Mesendoderm (in vitro differentiated cells): ENCODE measurements at regions not wholly inside any gene's neighbourhood (a gene's known extent, or its start where the extent isn't known, plus 50 kb on each side); places are given as distances from the start of the nearest gene placed in this dataset.
"Not testable (repeated sequence)": the region's sequence is repeated elsewhere in the genome, so short reads cannot be mapped to it uniquely, and the experiment has no call there.

Source experiments
- DNase-seq: peaks from one replicate; pipeline ENCODE4 v3.0.0; 2013
- H2AK5ac ChIP-seq: 2 replicates; pipeline ENCODE4 v1.6.1; 2013; ENCODE audit warnings: low read length, inconsistent platforms
- H2BK120ac ChIP-seq: 2 replicates; pipeline ENCODE4 v1.6.1; 2013; ENCODE audit warnings: low read depth, mild to moderate bottlenecking, low read length, moderate library complexity, mixed read lengths
- H2BK15ac ChIP-seq: replicated peaks from 2 replicates; pipeline ENCODE4 v1.6.1; 2013; ENCODE audit warnings: low read depth, mild to moderate bottlenecking, moderate library complexity
- H2BK5ac ChIP-seq: 2 replicates; pipeline ENCODE4 v1.6.1; 2013; ENCODE audit warnings: low read length, inconsistent platforms
- H3K18ac ChIP-seq: 2 replicates; pipeline ENCODE4 v1.6.1; 2013; ENCODE audit warnings: mild to moderate bottlenecking, low read length, mixed read lengths
- H3K23ac ChIP-seq: one replicate; pipeline ENCODE4 v1.6.1; 2013; ENCODE audit warnings: low read length
- H3K27ac ChIP-seq: 2 replicates; pipeline ENCODE4 v1.5.1; 2013; ENCODE audit warnings: low read depth, mild to moderate bottlenecking, inconsistent platforms, low read length, moderate library complexity
- H3K27me3 ChIP-seq: 2 replicates; pipeline ENCODE4 v1.6.1; 2013; ENCODE audit warnings: low read length, control low read depth, mild to moderate bottlenecking, inconsistent platforms; ENCODE audit not compliant: insufficient read depth, poor library complexity
- H3K36me3 ChIP-seq: 2 replicates; pipeline ENCODE4 v1.6.1; 2013; ENCODE audit warnings: low read length, inconsistent platforms; ENCODE audit not compliant: control insufficient read depth, insufficient read depth
- H3K4ac ChIP-seq: one replicate; pipeline ENCODE4 v1.6.1; 2013; ENCODE audit warnings: low read depth, mild to moderate bottlenecking, low read length, moderate library complexity
- H3K4me1 ChIP-seq: 2 replicates; pipeline ENCODE4 v1.6.1; 2013; ENCODE audit warnings: low read depth, low read length, inconsistent platforms; ENCODE audit not compliant: control insufficient read depth
- H3K4me2 ChIP-seq: 2 replicates; pipeline ENCODE4 v1.6.1; 2013; ENCODE audit warnings: low read length
- H3K4me3 ChIP-seq: 2 replicates; pipeline ENCODE4 v1.5.1; 2013; ENCODE audit warnings: mild to moderate bottlenecking, low read length
- H3K56ac ChIP-seq: one replicate; pipeline ENCODE4 v1.6.1; 2013; ENCODE audit warnings: low read length
- H3K79me1 ChIP-seq: 2 replicates; pipeline ENCODE4 v1.6.1; 2013; ENCODE audit warnings: low read length, inconsistent platforms
- H3K79me2 ChIP-seq: 2 replicates; pipeline ENCODE4 v1.6.1; 2013; ENCODE audit warnings: mild to moderate bottlenecking, low read length; ENCODE audit not compliant: control insufficient read depth, insufficient read depth
- H3K9ac ChIP-seq: 2 replicates; pipeline ENCODE4 v1.6.1; 2013; ENCODE audit warnings: low read length, inconsistent platforms
- H4K5ac ChIP-seq: one replicate; pipeline ENCODE4 v1.6.1; 2013; ENCODE audit warnings: low read length
- H4K8ac ChIP-seq: one replicate; pipeline ENCODE4 v1.6.1; 2013; ENCODE audit warnings: low read depth, mild to moderate bottlenecking, control low read depth, low read length, moderate library complexity
- WGBS: extraction: QIAGEN DNeasy Blood & Tissue Kit; methylation state at CpG from one replicate; pipeline ENCODE4 v1.1.7; 2013; ENCODE audit warnings: low lambda C conversion rate, missing lambda C conversion rate; ENCODE audit not compliant: insufficient coverage; ENCODE audit errors: extremely low coverage; 5-methylcytosine and 5-hydroxymethylcytosine counted together

GRCh38 chr9:22970434-22970975, 523.9 kb downstream of the DMRTA1 start:
- Histone ChIP-seq H2AK5ac (no peak overlapping the region), H3K23ac (no peak overlapping the region), H2BK120ac (no peak overlapping the region), H2BK15ac (no peak overlapping the region), H4K5ac (no peak overlapping the region), H3K9ac (no peak overlapping the region), H3K4me1 (no peaks in the 10 kb centered on the region), H3K27me3 (no peaks in the 10 kb centered on the region), H3K79me2 (no peaks in the 10 kb centered on the region), H3K27ac (no peak overlapping the region), H3K79me1 (no peaks in the 10 kb centered on the region), H2BK5ac (no peak overlapping the region), H3K36me3 (no peaks in the 10 kb centered on the region), H3K56ac (no peak overlapping the region), H4K8ac (no peak overlapping the region), H3K4ac (no peak overlapping the region), H3K18ac (peak overlapping the region; percentile 39), H3K4me2 (no peak overlapping the region), H3K4me3 (no peak overlapping the region)
- no peak for DNase-seq
- WGBS: no CpG with 5 or more reads among the region's 7 CpGs

- Histone ChIP-seq H4K5ac (no peak overlapping the region), H3K79me1 (no peaks in the 10 kb centered on the region), H3K79me2 (no peaks in the 10 kb centered on the region), H3K23ac (no peak overlapping the region), H3K18ac (no peak overlapping the region), H3K4me1 (no peaks in the 10 kb centered on the region), H2AK5ac (no peak overlapping the region), H3K27ac (no peak overlapping the region), H3K4me2 (no peak overlapping the region), H3K27me3 (no peaks in the 10 kb centered on the region), H3K36me3 (no peaks in the 10 kb centered on the region), H3K56ac (no peak overlapping the region), H2BK120ac (no peak overlapping the region), H2BK5ac (no peak overlapping the region), H2BK15ac (no peak overlapping the region), H4K8ac (no peak overlapping the region), H3K4ac (no peak overlapping the region), H3K4me3 (no peak overlapping the region), H3K9ac (no peak overlapping the region)
- no CpG with 5 or more reads among the region's 3 CpGs for WGBS
- DNase-seq: no peak
These were observed 529.3 kb downstream of the DMRTA1 start for GRCh38 chr9:22975951-22976350.

DNA sequence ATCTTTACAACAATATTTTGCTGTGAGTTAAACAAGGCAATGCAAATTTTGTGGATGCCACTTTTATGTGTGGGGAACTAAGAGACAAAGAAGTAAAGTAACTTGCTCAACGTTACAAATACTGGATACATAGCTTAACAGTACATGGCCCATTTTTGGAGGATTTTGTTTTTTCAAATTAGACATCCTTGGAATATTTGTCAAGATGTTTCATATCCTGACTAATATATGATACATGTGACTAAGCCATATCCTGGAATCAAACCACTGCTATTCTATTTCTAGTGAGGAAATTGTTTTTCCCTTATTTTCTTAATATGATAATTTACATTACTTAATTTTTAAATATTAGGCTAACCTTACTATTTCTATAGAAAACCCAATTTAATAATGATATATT, 529.8 kb downstream of the DMRTA1 start:
- H3K4me2 ChIP-seq: no peak overlapping the region

DNA sequence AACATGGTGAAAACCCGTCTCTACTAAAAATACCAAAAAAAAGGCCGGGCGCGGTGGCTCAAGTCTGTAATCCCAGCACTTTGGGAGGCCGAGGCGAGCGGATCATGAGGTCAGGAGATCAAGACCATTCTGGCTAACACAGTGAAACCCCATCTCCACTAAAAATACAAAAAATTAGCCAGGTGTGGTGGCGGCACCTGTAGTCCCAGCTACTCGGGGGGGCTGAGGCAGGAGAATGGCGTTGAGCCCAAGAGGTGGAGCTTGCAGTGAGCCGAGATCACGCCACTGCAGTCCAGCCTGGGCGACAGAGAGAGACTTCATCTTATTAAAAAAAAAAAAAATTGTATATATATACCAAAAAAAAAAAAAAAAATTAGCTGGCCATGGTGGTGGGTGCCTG, 533.8 kb downstream of the DMRTA1 start:
- H3K4me1 ChIP-seq, H3K79me2 ChIP-seq, H3K36me3 ChIP-seq, H3K4ac ChIP-seq, H3K9ac ChIP-seq, H3K23ac ChIP-seq, H2BK15ac ChIP-seq, H3K56ac ChIP-seq, H4K5ac ChIP-seq, H3K18ac ChIP-seq, H3K27me3 ChIP-seq, H2AK5ac ChIP-seq, H3K27ac ChIP-seq, H2BK5ac ChIP-seq, H4K8ac ChIP-seq, H3K79me1 ChIP-seq, H2BK120ac ChIP-seq, DNase-seq, H3K4me3 ChIP-seq, H3K4me2 ChIP-seq: not testable (repeated sequence)
- no CpG with 5 or more reads among the region's 13 CpGs for WGBS

More for the DNA sequence above, 529.8 kb downstream of the DMRTA1 start:
- DNase-seq: no peak
- H3K27ac ChIP-seq: no peak overlapping the region
- no peak overlapping the region for H3K56ac ChIP-seq
- no peak overlapping the region for H3K23ac ChIP-seq
- no peak overlapping the region for H3K18ac ChIP-seq
- no CpG with 5 or more reads among the region's 1 CpG for WGBS
- H3K9ac ChIP-seq: no peak overlapping the region
- no peaks in the 10 kb centered on the region for H3K79me2 ChIP-seq
- no peaks in the 10 kb centered on the region for H3K4me1 ChIP-seq
- H2BK5ac ChIP-seq: no peak overlapping the region
- no peak overlapping the region for H4K5ac ChIP-seq
- no peak overlapping the region for H2AK5ac ChIP-seq
- H2BK15ac ChIP-seq: no peak overlapping the region
- H3K4ac ChIP-seq: no peak overlapping the region
- no peaks in the 10 kb centered on the region for H3K79me1 ChIP-seq
- H4K8ac ChIP-seq: no peak overlapping the region
- H2BK120ac ChIP-seq: no peak overlapping the region
- H3K36me3 ChIP-seq: no peaks in the 10 kb centered on the region
- no peaks in the 10 kb centered on the region for H3K27me3 ChIP-seq
- H3K4me3 ChIP-seq: no peak overlapping the region

- Histone ChIP-seq H2BK120ac (no peak overlapping the region), H3K9ac (no peak overlapping the region), H3K36me3 (no peaks in the 10 kb centered on the region), H3K23ac (no peak overlapping the region), H3K27me3 (no peaks in the 10 kb centered on the region), H3K79me2 (no peaks in the 10 kb centered on the region), H2BK5ac (no peak overlapping the region), H3K79me1 (no peaks in the 10 kb centered on the region), H3K18ac (no peak overlapping the region), H4K8ac (no peak overlapping the region), H3K4me1 (no peaks in the 10 kb centered on the region), H3K4me3 (no peak overlapping the region), H2AK5ac (no peak overlapping the region), H2BK15ac (no peak overlapping the region), H4K5ac (no peak overlapping the region), H3K4ac (no peak overlapping the region), H3K27ac (no peak overlapping the region), H3K56ac (no peak overlapping the region), H3K4me2 (no peak overlapping the region)
- no CpG with 5 or more reads among the region's 3 CpGs for WGBS
- DNase-seq: peak; percentile 37
These were observed 539.9 kb downstream of the DMRTA1 start for GRCh38 chr9:22986556-22986955.

- peak; percentile 11 for DNase-seq
- Histone ChIP-seq H4K5ac (no peak overlapping the region), H3K4me2 (no peak overlapping the region), H3K18ac (no peak overlapping the region), H3K36me3 (no peaks in the 10 kb centered on the region), H3K27me3 (no peaks in the 10 kb centered on the region), H3K4ac (no peak overlapping the region), H3K4me3 (no peak overlapping the region), H3K9ac (no peak overlapping the region), H2BK15ac (no peak overlapping the region), H2AK5ac (no peak overlapping the region), H2BK120ac (no peak overlapping the region), H3K79me2 (no peaks in the 10 kb centered on the region), H3K23ac (no peak overlapping the region), H3K4me1 (no peaks in the 10 kb centered on the region), H4K8ac (no peak overlapping the region), H3K56ac (no peak overlapping the region), H3K27ac (no peak overlapping the region), H3K79me1 (no peaks in the 10 kb centered on the region), H2BK5ac (no peak overlapping the region)
- WGBS: no CpG with 5 or more reads among the region's 4 CpGs
These were observed 543.7 kb downstream of the DMRTA1 start for GRCh38 chr9:22990349-22990748.
